Smooth muscle cell (in vitro differentiated cells): ENCODE measurements at regions not wholly inside any gene's neighbourhood (a gene's known extent, or its start where the extent isn't known, plus 50 kb on each side); places are given as distances from the start of the nearest gene placed in this dataset.

Experiments used
- DNase-seq: peaks from one replicate; lab custom pipeline; 2025; ENCODE audit not compliant: unreplicated experiment; lab: John Stamatoyannopoulos, UW
- H2AFZ ChIP-seq: fragments of 200-600 bp; sonication (generic); 2 replicates; pipeline ENCODE4 v1.6.0; 2016; ENCODE audit warnings: antibody characterized with exemption, low read depth, mild to moderate bottlenecking
- H3F3A ChIP-seq: fragments of 200-600 bp; sonication (generic); 2 replicates; pipeline ENCODE4 v1.6.0; 2017; ENCODE audit warnings: antibody characterized with exemption, low read depth
- H3K27ac ChIP-seq: fragments of 200-600 bp; sonication (generic); 2 replicates; pipeline ENCODE4 v1.5.1; 2016; ENCODE audit warnings: low read depth, mild to moderate bottlenecking
- H3K27me3 ChIP-seq: fragments of 200-600 bp; sonication (generic); 2 replicates; pipeline ENCODE4 v1.6.1; 2016; ENCODE audit warnings: low read depth, mild to moderate bottlenecking
- H3K36me3 ChIP-seq: fragments of 200-600 bp; sonication (generic); 2 replicates; pipeline ENCODE4 v1.5.1; 2016; ENCODE audit warnings: low read depth
- H3K4me1 ChIP-seq: fragments of 200-600 bp; sonication (generic); 2 replicates; pipeline ENCODE4 v1.5.1; 2016; ENCODE audit warnings: low read depth
- H3K4me2 ChIP-seq: fragments of 200-600 bp; sonication (generic); 2 replicates; pipeline ENCODE4 v1.6.0; 2016; ENCODE audit warnings: mild to moderate bottlenecking
- H3K4me3 ChIP-seq: fragments of 200-600 bp; sonication (generic); 2 replicates; pipeline ENCODE4 v1.5.1; 2016; ENCODE audit warnings: mild to moderate bottlenecking
- H3K79me2 ChIP-seq: fragments of 200-600 bp; sonication (generic); 2 replicates; pipeline ENCODE4 v1.6.0; 2016; ENCODE audit warnings: low read depth, mild to moderate bottlenecking
- H3K9ac ChIP-seq: fragments of 200-600 bp; sonication (generic); 2 replicates; pipeline ENCODE4 v1.6.0; 2016; ENCODE audit warnings: low read depth
- H3K9me3 ChIP-seq: fragments of 200-600 bp; sonication (generic); replicated peaks from 2 replicates; pipeline ENCODE4 v1.5.1; 2016; ENCODE audit warnings: low read depth
- H4K20me1 ChIP-seq: fragments of 200-600 bp; sonication (generic); 2 replicates; pipeline ENCODE4 v1.6.0; 2016; ENCODE audit warnings: low read depth
- WGBS: methylation state at CpG from one replicate; pipeline ENCODE4 v1.1.7; 2016; ENCODE audit warnings: low lambda C conversion rate; 5-methylcytosine and 5-hydroxymethylcytosine counted together
- TF ChIP-seq, protein P1 (sequence below): fragments of 200-600 bp; sonication (generic); IDR thresholded peaks from 2 replicates; pipeline ENCODE4 v1.5.1; 2017; ENCODE audit warnings: borderline replicate concordance, mild to moderate bottlenecking, antibody characterized with exemption; ENCODE audit not compliant: insufficient read depth, poor library complexity, severe bottlenecking

DNA sequence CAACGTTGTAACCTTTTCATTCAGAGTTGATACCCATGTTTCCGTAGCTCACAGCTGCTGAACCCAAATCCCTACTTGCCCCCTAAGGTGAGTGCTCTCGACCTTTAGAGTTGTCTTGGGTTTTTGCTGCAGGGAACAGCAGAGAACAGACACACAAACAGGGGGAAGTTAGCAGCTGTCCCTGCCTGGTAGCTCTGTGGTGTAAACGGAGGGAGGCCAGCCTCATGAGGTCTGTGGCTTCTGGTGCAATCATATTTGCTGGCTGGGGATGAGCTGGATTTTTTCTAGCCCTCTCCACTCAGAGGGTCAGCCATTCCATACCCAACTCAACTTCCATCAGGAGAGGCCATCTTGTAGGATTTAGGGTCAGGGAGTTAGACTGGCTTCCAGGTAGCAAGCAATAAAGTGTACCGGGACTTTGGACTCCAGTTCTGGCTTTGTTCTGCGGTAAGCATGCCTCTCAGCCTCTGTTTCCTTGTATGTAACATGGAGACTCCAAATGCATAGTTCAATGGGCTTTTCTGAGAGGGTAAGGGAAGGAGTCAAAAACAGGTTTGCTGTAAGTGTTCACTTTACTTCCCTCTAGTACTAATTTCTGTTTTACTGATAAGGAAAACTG, 218.9 kb downstream of the MID1IP1 start:
- Histone ChIP-seq H3K36me3 (no peaks in the 10 kb centered on the region), H3K9ac (no peak overlapping the region), H3K27ac (no peak overlapping the region), H3K27me3 (no peaks in the 10 kb centered on the region), H3K4me2 (no peak overlapping the region), H4K20me1 (no peaks in the 10 kb centered on the region), H2AFZ (no peak overlapping the region), H3K4me3 (no peak overlapping the region), H3F3A (no peaks in the 10 kb centered on the region), H3K4me1 (no peaks in the 10 kb centered on the region), H3K9me3 (no peaks in the 10 kb centered on the region), H3K79me2 (no peaks in the 10 kb centered on the region)
- DNase-seq, result no peak
- 75% methylated on average over 6 of the region's 6 CpGs for WGBS
- TF ChIP-seq, protein P1, sequence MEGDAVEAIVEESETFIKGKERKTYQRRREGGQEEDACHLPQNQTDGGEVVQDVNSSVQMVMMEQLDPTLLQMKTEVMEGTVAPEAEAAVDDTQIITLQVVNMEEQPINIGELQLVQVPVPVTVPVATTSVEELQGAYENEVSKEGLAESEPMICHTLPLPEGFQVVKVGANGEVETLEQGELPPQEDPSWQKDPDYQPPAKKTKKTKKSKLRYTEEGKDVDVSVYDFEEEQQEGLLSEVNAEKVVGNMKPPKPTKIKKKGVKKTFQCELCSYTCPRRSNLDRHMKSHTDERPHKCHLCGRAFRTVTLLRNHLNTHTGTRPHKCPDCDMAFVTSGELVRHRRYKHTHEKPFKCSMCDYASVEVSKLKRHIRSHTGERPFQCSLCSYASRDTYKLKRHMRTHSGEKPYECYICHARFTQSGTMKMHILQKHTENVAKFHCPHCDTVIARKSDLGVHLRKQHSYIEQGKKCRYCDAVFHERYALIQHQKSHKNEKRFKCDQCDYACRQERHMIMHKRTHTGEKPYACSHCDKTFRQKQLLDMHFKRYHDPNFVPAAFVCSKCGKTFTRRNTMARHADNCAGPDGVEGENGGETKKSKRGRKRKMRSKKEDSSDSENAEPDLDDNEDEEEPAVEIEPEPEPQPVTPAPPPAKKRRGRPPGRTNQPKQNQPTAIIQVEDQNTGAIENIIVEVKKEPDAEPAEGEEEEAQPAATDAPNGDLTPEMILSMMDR, result no peak

DNA sequence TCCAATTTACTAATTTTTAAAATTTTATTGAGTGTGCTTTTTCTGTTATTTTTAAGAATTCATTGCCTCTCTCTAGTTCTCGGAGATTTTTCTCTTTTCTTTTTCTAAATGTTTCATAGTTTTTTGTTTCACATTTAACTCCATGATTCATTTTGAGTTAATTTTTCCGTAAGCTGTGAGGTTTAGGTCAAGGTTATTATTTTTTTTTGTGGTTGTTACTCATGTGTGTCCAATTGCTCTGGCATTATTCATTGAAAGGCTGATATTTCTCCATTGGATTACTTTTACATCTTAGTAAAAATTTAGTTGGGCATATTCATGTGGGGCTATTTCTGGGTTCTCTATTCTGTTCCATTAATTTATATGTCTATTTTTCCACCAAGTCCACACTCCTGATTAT, 220.8 kb downstream of the MID1IP1 start:
- H3K4me3 ChIP-seq, result no peak overlapping the region
- WGBS, result 64% methylated on average over 2 of the region's 2 CpGs
- H3K27me3 ChIP-seq, result no peaks in the 10 kb centered on the region
- no peaks in the 10 kb centered on the region for H3K9me3 ChIP-seq
- no peaks in the 10 kb centered on the region for H4K20me1 ChIP-seq
- no peaks in the 10 kb centered on the region for H3K4me1 ChIP-seq
- no peaks in the 10 kb centered on the region for H3F3A ChIP-seq
- no peak for DNase-seq
- no peaks in the 10 kb centered on the region for H3K36me3 ChIP-seq
- no peak overlapping the region for H3K9ac ChIP-seq
- H2AFZ ChIP-seq, result no peak overlapping the region
- no peaks in the 10 kb centered on the region for H3K79me2 ChIP-seq
- H3K27ac ChIP-seq, result no peak overlapping the region
- TF ChIP-seq, protein P1, result no peak
- H3K4me2 ChIP-seq, result no peak overlapping the region

DNA sequence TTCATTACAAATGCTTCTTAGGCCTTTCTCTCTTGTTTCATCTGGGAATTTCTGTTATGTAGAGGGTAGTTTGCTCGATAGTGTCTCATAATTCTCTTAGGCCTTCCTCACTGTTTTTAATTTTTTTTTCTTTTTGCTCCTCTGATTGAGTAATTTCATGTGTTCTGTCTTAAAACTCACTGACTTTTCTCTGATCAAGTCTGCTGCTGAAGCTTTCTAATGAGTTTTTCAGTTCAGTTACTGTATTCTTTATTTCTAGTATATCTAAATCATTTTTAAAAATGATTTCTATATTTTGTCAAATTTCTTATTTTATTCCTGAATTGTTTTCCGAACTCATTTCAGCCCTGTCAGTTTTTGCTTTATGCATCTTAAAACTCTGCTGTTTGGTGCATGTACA, 228.0 kb downstream of the MID1IP1 start:
- TF ChIP-seq, protein P1, result no peak

DNA sequence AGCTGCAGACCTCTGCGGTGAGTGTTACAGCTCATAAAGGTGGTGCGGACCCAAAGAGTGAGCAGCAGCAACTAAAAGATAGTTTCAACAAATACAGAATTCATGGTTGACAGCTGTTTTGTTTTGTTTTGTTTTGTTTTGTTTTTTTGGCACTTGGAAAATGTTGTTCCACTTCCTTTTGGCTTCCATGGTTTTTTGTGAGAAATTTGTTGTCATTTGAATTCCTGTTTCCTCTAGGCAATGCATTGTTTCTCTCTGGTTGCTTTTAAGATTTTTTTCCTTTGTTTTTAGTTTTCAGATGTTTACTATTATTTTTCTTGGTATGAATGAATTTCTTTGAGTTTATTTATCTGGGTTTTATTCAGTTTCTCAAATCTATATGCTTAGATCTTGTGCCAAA, 229.4 kb downstream of the MID1IP1 start:
- no peaks in the 10 kb centered on the region for H3F3A ChIP-seq
- H3K79me2 ChIP-seq, result no peaks in the 10 kb centered on the region
- no peaks in the 10 kb centered on the region for H3K36me3 ChIP-seq
- peaks cover 5% of the 10 kb centered on the region for H3K9me3 ChIP-seq
- H2AFZ ChIP-seq, result no peak overlapping the region
- H3K27me3 ChIP-seq, result no peaks in the 10 kb centered on the region
- H3K4me3 ChIP-seq, result no peak overlapping the region
- no peak overlapping the region for H3K9ac ChIP-seq
- H3K4me1 ChIP-seq, result no peaks in the 10 kb centered on the region
- 94% methylated on average over 2 of the region's 2 CpGs for WGBS
- H3K4me2 ChIP-seq, result no peak overlapping the region
- no peak overlapping the region for H3K27ac ChIP-seq
- no peak for DNase-seq
- TF ChIP-seq, protein P1, result no peak
- no peaks in the 10 kb centered on the region for H4K20me1 ChIP-seq

More for the DNA sequence above, 228.0 kb downstream of the MID1IP1 start:
- no peaks in the 10 kb centered on the region for H3K79me2 ChIP-seq
- WGBS, result 71% methylated on average over 2 of the region's 2 CpGs
- no peaks in the 10 kb centered on the region for H3K4me1 ChIP-seq
- H3K4me3 ChIP-seq, result no peak overlapping the region
- no peaks in the 10 kb centered on the region for H3K27me3 ChIP-seq
- no peaks in the 10 kb centered on the region for H3F3A ChIP-seq
- H3K4me2 ChIP-seq, result no peak overlapping the region
- no peaks in the 10 kb centered on the region for H4K20me1 ChIP-seq
- H3K27ac ChIP-seq, result no peak overlapping the region
- no peaks in the 10 kb centered on the region for H3K36me3 ChIP-seq
- no peak overlapping the region for H3K9ac ChIP-seq
- H2AFZ ChIP-seq, result no peak overlapping the region
- H3K9me3 ChIP-seq, result peaks cover 5% of the 10 kb centered on the region
- DNase-seq, result no peak
